ENCODE measurements at regions not wholly inside any gene's neighbourhood (a gene's known extent, or its start where the extent isn't known, plus 50 kb on each side); places are given as distances from the start of the nearest gene placed in this dataset.

- TF ChIP-seq, protein P1, sequence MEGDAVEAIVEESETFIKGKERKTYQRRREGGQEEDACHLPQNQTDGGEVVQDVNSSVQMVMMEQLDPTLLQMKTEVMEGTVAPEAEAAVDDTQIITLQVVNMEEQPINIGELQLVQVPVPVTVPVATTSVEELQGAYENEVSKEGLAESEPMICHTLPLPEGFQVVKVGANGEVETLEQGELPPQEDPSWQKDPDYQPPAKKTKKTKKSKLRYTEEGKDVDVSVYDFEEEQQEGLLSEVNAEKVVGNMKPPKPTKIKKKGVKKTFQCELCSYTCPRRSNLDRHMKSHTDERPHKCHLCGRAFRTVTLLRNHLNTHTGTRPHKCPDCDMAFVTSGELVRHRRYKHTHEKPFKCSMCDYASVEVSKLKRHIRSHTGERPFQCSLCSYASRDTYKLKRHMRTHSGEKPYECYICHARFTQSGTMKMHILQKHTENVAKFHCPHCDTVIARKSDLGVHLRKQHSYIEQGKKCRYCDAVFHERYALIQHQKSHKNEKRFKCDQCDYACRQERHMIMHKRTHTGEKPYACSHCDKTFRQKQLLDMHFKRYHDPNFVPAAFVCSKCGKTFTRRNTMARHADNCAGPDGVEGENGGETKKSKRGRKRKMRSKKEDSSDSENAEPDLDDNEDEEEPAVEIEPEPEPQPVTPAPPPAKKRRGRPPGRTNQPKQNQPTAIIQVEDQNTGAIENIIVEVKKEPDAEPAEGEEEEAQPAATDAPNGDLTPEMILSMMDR (IDR thresholded peaks at IDR 0.05; ENCODE audit: borderline replicate concordance), result no peak
- Histone ChIP-seq H3K27ac (replicated peaks) (no peak overlapping the region), H3K27me3 (ENCODE audit: low read depth) (peaks cover 89% of the 10 kb centered on the region), H3K9me3 (replicated peaks) (peaks cover 3% of the 10 kb centered on the region), H3K4me3 (no peak overlapping the region), H3K4me1 (no peaks in the 10 kb centered on the region), H3K36me3 (no peaks in the 10 kb centered on the region)
- DNase-seq, result no peak
- intact Hi-C loops (cut with micrococcal nuclease), result no loop called here
Observed at GRCh38 chr12:130011611-130012385, 108.0 kb upstream of the TMEM132D start.

- TF ChIP-seq, protein P1 (IDR thresholded peaks at IDR 0.05; ENCODE audit: borderline replicate concordance), result peak; percentile 60
- Histone ChIP-seq H3K27me3 (ENCODE audit: low read depth) (peaks cover 91% of the 10 kb centered on the region), H3K4me1 (no peaks in the 10 kb centered on the region), H3K27ac (replicated peaks) (no peak overlapping the region), H3K9me3 (replicated peaks) (peaks cover 3% of the 10 kb centered on the region), H3K36me3 (no peaks in the 10 kb centered on the region), H3K4me3 (no peak overlapping the region)
- peak; percentile 22 for DNase-seq
- intact Hi-C loops (cut with micrococcal nuclease), result no loop called here
Observed at GRCh38 chr12:130013771-130014484, 110.1 kb upstream of the TMEM132D start.

GRCh38 chr12:130014485-130014807, 110.6 kb upstream of the TMEM132D start:
- no peak for DNase-seq
- H3K27ac ChIP-seq (replicated peaks), result no peak overlapping the region
- no peaks in the 10 kb centered on the region for H3K4me1 ChIP-seq
- peaks cover 3% of the 10 kb centered on the region for H3K9me3 ChIP-seq (replicated peaks)
- intact Hi-C loops (cut with micrococcal nuclease), result no loop called here
- H3K36me3 ChIP-seq, result no peaks in the 10 kb centered on the region
- TF ChIP-seq, protein P1 (IDR thresholded peaks at IDR 0.05; ENCODE audit: borderline replicate concordance), result no peak
- peaks cover 91% of the 10 kb centered on the region for H3K27me3 ChIP-seq (ENCODE audit: low read depth)
- H3K4me3 ChIP-seq, result no peak overlapping the region

DNA sequence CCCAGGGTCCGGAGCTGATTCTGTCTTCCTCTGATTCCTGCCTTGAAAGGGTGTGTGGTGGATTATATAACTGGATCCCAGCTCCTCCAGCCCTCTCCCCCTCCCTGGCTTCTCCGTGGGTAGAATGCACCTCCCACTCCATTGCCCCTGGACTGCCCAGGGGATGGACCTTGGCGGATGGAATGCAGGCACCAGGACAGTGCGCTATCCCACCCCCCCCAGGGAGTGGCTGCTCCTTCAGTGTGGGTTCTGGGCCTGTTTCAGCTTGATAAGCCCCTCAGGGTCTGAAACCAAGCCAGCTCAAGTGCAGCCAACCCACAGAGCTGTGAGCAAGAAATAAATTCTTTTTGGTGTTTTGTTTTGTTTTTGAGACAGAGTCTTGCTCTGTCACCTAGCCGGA, 112.4 kb upstream of the TMEM132D start:
- H3K27me3 ChIP-seq (ENCODE audit: low read depth), result peaks cover 83% of the 10 kb centered on the region
- no peaks in the 10 kb centered on the region for H3K36me3 ChIP-seq
- no peaks in the 10 kb centered on the region for H3K4me1 ChIP-seq
- no peak for DNase-seq
- H3K9me3 ChIP-seq (replicated peaks), result peaks cover 3% of the 10 kb centered on the region
- no peak overlapping the region for H3K27ac ChIP-seq (replicated peaks)
- TF ChIP-seq, protein P1 (IDR thresholded peaks at IDR 0.05; ENCODE audit: borderline replicate concordance), result no peak
- no peak overlapping the region for H3K4me3 ChIP-seq
- intact Hi-C loops (cut with micrococcal nuclease), result no loop called here

- Histone ChIP-seq H3K27me3 (ENCODE audit: low read depth) (peaks cover 80% of the 10 kb centered on the region), H3K4me1 (no peaks in the 10 kb centered on the region), H3K4me3 (no peak overlapping the region), H3K27ac (replicated peaks) (no peak overlapping the region), H3K9me3 (replicated peaks) (peaks cover 3% of the 10 kb centered on the region), H3K36me3 (no peaks in the 10 kb centered on the region)
- TF ChIP-seq, protein P1 (IDR thresholded peaks at IDR 0.05; ENCODE audit: borderline replicate concordance), result no peak
- intact Hi-C loops (cut with micrococcal nuclease), result no loop called here
- DNase-seq, result no peak
Observed at GRCh38 chr12:130016986-130017385, 113.2 kb upstream of the TMEM132D start.
